Colon (tissue), 2 donors: ENCODE measurements at regions not wholly inside any gene's neighbourhood (a gene's known extent, or its start where the extent isn't known, plus 50 kb on each side); places are given as distances from the start of the nearest gene placed in this dataset.
"Not testable (repeated sequence)": the region's sequence is repeated elsewhere in the genome, so short reads cannot be mapped to it uniquely, and the experiment has no call there.

Experiments used
- FAIRE-seq: peaks from 2 replicates; lab custom pipeline; 2012; peaks lifted over from hg19 to GRCh38; lab: Jason Lieb, UNC
- donor health status: control.
- donor health status: control.

DNA sequence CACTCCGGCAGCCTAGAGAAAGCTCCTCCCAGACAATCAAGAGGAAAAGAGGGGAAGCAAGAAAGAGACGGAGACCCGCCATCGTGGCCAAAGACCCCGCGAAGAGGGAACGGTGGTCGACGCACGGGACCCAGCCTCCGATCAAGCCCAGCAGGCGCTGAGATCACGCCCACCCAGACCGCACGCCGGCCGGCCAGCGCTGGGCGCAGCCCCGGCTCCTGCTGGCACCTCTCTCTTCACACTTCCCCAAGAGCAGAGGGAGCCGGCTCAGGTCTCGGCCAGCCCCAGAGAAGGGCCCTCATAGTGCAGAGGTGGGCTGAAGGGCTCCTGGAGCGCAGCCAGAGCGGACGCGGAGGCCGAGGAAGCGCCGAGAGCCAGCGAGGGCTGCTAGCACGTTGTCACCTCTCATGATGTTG, 918.4 kb upstream of the ADAMTS5 start:
- no peak for FAIRE-seq

- FAIRE-seq: not testable (repeated sequence)
These were observed 914.4 kb upstream of the ADAMTS5 start for GRCh38 chr21:27881331-27881730.

GRCh38 chr21:27872411-27872810, 905.5 kb upstream of the ADAMTS5 start:
- FAIRE-seq: not testable (repeated sequence)

- FAIRE-seq: not testable (repeated sequence)
These were observed 903.9 kb upstream of the ADAMTS5 start for GRCh38 chr21:27870755-27871154.

- FAIRE-seq: not testable (repeated sequence)
These were observed 893.5 kb upstream of the ADAMTS5 start for GRCh38 chr21:27860314-27860955.

DNA sequence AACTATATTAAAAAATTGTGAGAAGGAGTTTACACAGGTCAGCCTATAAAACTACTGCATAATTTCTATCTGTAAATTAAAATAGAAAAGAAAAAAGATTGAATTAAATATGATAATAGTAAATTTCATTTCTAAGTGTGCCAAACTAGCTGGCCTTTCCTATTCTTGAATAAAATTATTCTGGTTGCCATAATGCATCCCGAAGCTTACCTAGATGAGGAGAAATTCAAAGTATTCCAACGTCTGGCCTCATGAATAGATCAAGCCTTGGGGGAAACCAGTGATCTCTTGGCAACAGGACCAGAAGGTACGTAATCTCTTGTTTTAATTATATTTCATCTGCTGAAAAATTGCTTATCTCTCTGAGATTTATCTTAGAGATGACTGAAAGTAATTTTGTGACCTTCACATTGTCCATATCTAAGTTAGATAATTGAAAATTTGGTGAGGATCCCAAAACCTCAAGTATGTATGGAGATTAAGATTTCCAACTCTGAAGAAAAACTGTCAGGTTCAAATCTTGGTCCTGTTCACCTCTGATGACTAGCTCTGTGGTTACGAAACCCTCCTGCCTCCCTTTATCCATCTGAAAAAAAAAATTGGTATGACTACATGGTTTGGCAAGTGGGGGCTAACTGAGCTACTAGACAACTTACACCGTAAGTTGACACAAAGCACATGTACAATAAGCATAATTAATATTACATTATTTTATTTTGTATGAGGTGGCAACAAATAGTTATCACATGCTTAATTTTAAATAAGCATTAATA, 891.4 kb upstream of the ADAMTS5 start:
- FAIRE-seq: not testable (repeated sequence)

- FAIRE-seq: not testable (repeated sequence)
These were observed 890.1 kb upstream of the ADAMTS5 start for GRCh38 chr21:27856988-27857387.

DNA sequence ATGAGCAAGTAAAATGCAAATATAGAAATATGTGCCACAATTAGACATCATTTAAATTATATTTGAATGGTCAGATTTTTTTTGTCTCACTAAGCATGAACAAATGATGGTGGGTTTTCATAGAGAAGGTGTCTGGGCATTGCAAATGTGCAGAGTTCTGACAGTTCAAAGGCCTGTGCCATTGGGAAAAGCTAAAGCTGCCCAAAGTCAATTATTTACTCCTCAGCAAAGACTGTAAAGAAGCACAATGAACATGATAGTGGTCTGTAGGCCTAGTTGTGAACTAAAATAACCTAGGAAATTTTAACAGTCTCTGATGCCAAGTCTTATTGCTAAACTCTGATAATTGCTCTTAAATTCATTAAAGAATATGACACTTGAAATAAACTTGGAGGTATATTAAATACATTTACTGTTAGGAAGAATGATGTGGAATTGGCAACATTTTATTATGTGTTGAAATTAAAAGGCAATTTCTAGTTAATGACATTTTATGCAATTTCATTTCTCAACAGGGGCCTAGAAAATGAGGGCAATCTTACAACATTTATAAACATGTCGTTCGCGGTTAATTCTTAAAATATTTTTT, 874.3 kb upstream of the ADAMTS5 start:
- no peak for FAIRE-seq

DNA sequence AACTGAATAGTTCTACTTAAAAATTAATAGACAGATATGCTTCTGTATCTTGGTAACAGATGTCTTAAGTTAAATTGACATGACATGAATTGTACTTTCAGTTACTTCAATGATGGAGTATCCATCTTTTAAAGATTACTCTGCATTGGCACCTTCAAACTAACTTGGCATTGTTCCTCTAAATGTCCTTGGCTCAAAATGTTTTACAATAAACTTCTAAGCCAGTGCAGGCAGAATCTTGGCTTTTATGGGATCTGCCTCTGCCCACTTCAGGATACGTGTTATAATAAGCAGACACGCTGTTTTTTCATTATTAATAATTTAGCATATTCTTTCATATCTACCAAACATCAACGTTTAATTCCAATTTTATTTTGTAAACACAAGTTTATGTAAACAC, 873.4 kb upstream of the ADAMTS5 start:
- FAIRE-seq: no peak

- no peak for FAIRE-seq
These were observed 872.7 kb upstream of the ADAMTS5 start for GRCh38 chr21:27839512-27840115.

DNA sequence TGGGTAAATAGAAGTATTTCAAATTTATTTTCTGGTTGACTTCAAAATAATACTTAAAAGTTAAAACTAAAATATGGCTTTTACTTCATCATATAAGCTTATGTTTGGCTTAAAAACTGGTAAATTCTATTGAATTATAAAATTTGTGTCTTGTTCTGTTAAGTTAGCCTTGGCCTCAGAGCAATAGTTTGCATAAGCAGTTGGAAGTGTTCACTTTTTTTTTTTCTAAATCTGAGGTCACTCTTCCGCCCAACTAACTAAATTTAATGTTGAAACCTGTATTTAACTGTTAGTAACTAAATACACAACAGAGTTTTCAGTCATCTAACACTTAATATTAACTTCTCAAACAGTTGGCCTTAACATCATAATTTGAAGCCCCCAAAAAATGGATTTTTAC, 871.7 kb upstream of the ADAMTS5 start:
- no peak for FAIRE-seq

- FAIRE-seq: no peak
These were observed 871.0 kb upstream of the ADAMTS5 start for GRCh38 chr21:27837936-27838335.

DNA sequence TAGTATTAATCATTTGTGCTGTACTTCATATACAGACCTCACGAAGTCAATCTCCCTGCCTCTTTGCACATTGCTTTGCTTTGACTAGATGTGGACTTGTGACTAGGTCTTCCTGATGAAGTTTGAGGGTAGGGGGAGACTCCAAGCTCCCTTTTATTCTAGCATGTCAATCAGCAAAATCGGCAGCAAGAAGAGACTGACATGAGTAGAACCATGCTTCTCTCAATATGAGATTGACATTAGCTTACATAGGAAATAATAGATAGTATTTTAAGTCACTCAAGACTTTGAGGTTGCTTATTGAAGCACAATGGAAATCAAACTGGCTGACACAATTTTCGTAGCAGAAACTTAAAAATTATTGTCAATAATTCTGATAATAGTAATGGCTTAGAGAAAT, 866.4 kb upstream of the ADAMTS5 start:
- no peak for FAIRE-seq

DNA sequence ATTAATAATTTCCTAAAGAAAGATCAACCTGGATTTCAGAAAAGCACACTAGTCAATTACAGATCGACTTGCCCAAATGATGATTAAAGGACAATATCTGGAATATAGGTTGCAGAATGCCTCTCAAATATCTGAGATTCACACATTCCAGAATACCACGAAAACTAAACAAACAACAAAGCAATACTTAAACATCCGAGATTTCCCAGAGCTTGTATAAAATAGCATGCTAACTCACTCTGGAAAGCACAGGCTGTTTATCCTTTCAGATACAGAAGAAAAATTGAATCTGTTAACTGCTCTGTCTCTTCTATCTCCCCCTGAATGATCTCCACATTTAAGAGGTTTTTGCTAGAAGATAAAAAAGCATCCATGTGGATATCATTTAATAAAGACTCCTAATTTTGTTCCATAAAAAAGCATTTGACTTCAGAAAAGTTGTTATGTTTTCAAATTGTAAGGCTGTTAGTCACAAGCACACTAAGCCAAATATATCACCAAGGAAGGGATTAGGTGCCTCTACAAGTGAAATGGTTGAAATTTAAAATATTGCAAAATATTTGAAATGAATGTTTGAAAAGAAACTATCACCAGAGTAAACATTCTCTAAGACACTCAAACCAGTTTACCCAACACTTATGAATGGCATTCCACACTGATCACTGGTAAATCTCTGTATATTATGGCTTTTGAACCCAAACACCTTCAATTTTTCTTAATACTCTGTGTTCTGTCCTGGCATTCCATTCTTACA, 865.1 kb upstream of the ADAMTS5 start:
- FAIRE-seq: no peak

- FAIRE-seq: no peak
These were observed 864.3 kb upstream of the ADAMTS5 start for GRCh38 chr21:27831177-27831576.

DNA sequence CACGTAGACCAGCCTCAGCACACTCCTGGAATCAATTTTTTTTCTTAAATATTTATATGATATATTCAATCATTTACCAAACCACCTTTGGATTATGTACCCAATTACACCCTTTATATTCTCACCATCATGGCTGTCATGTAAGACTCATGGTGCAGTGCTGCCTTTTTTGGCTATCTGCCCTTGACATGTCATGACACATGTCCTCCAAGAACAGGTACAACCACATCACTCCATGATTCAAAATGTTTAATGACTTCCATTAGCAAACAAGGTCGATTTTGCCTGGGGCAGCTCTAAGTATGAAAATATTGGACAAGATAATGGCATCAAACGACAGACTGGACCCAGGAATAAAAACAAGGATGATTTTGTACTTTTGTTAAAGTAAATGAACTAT, 861.1 kb upstream of the ADAMTS5 start:
- FAIRE-seq: no peak

DNA sequence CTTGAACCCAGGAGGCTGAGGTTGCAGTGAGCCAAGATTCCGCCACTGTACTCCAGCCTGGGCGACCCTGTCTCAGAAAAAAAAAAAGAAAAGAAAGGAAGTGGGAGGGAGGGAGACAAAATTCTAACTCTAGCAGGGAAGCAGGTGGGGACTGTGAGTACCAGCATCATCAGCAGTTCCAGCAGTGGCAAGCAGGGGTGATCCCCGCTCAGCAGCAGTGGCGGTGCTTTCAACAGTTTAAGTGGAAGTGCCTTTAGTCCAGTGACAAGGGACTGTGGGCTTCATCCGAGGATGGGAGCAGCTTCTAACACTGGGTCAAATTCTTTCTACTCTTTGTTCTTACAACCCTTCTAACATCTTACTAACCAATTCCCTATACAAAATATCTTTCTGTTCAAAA, 858.1 kb upstream of the ADAMTS5 start:
- FAIRE-seq: no peak

- FAIRE-seq: no peak
These were observed 856.8 kb upstream of the ADAMTS5 start for GRCh38 chr21:27823652-27824201.

GRCh38 chr21:27820342-27820741, 853.5 kb upstream of the ADAMTS5 start:
- FAIRE-seq: no peak

- FAIRE-seq: no peak
These were observed 852.4 kb upstream of the ADAMTS5 start for GRCh38 chr21:27819299-27819698.

DNA sequence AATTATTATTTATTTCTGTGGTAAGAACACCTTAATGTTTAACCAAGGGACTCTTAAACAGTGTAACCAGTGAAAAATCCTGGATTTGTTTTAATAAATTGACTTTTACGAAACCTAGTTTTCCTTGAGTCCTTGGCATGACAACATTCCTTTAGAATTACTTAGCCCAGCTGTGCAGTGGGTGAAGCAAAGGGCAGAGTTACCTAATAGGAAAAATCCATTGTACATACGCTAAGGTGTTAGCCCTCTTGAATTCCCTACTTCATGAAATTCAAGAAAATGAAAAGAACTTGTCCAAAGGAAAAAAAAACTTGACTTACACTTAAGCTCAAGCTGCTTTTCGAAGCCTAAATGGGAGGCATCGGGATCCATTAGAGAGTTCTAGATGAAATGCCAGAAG, 852.0 kb upstream of the ADAMTS5 start:
- FAIRE-seq: no peak
